H1 (cell line): ENCODE measurements at regions not wholly inside any gene's neighbourhood (a gene's known extent, or its start where the extent isn't known, plus 50 kb on each side); places are given as distances from the start of the nearest gene placed in this dataset.

ENCODE experiments used
- CTCF ChIA-PET: fragments of 300-600 bp; sonication (Branson Sonifier 250); formaldehyde crosslinking; loops from one replicate; lab custom pipeline; 2021; ENCODE audit not compliant: partially characterized antibody; lab: Charles Lee
- POLR2A ChIA-PET: fragments of 300-600 bp; sonication (Branson Sonifier 250); formaldehyde crosslinking; loops from one replicate; lab custom pipeline; 2021; ENCODE audit warnings: inconsistent platforms; ENCODE audit not compliant: partially characterized antibody; lab: Charles Lee
- DNase-seq, 2 experiments: peaks; one replicate each; pipeline versions ENCODE4 v3.0.0 to v3.0.0-alpha.2; 2010 to 2022; ENCODE audit warnings: low spot score in 2 of 2, low read depth in 1 of 2, mixed read lengths in 1 of 2
- FAIRE-seq: peaks from 2 replicates; lab custom pipeline; 2011; peaks lifted over from hg19 to GRCh38; lab: Jason Lieb, UNC
- H2AFZ ChIP-seq: 2 replicates; pipeline ENCODE4 v1.8.1; 2012; ENCODE audit warnings: low read length, inconsistent platforms
- H2AK5ac ChIP-seq: 2 replicates; pipeline ENCODE4 v1.6.1; 2013; ENCODE audit warnings: low read depth, low read length
- H2BK120ac ChIP-seq: replicated peaks from 2 replicates; pipeline ENCODE3; 2013; ENCODE audit warnings: low read depth, low read length, inconsistent platforms
- H2BK12ac ChIP-seq: 2 replicates; pipeline ENCODE4 v1.6.1; 2013; ENCODE audit warnings: low read depth, low read length
- H2BK15ac ChIP-seq: 2 replicates; pipeline ENCODE4 v1.6.1; 2013; ENCODE audit warnings: low read length
- H2BK20ac ChIP-seq: 2 replicates; pipeline ENCODE4 v1.6.1; 2013; ENCODE audit warnings: low read length
- H2BK5ac ChIP-seq: 2 replicates; pipeline ENCODE4 v1.6.1; 2013; ENCODE audit warnings: low read depth, low read length
- H3K14ac ChIP-seq: 2 replicates; pipeline ENCODE4 v1.6.1; 2013; ENCODE audit warnings: inconsistent platforms; ENCODE audit not compliant: insufficient read length
- H3K18ac ChIP-seq: 2 replicates; pipeline ENCODE4 v1.6.1; 2013; ENCODE audit warnings: low read length; ENCODE audit errors: extremely low read depth
- H3K23ac ChIP-seq: 2 replicates; pipeline ENCODE4 v1.6.1; 2013; ENCODE audit warnings: inconsistent platforms; ENCODE audit not compliant: insufficient read length
- H3K23me2 ChIP-seq: 2 replicates; pipeline ENCODE4 v1.6.1; 2013; ENCODE audit warnings: low read depth, low read length
- H3K27ac ChIP-seq: 2 replicates; pipeline ENCODE4 v1.6.1; 2011; ENCODE audit warnings: low read depth, low read length, inconsistent platforms
- H3K27me3 ChIP-seq, 4 experiments: replicated peaks in 1 of 4; 1 replicate in 1 of 4; 2 replicates in 3 of 4; pipeline versions ENCODE4 v1.6.1 to v1.8.1; 2011 to 2013; ENCODE audit warnings: low read length in 3 of 4, mild to moderate bottlenecking in 3 of 4, inconsistent platforms in 2 of 4, mixed read lengths in 2 of 4, moderate library complexity in 1 of 4; ENCODE audit not compliant: control insufficient read depth in 3 of 4, insufficient read depth in 3 of 4; ENCODE audit errors: extremely low read depth in 1 of 4
- H3K36me3 ChIP-seq, 4 experiments: 2 replicates each; pipeline versions ENCODE4 v1.6.1 to v1.8.1; 2011 to 2013; ENCODE audit warnings: mild to moderate bottlenecking in 4 of 4, low read length in 3 of 4, moderate library complexity in 2 of 4, control low read depth in 1 of 4, inconsistent platforms in 1 of 4; ENCODE audit not compliant: insufficient read depth in 4 of 4, control insufficient read depth in 2 of 4
- H3K4ac ChIP-seq: replicated peaks from 2 replicates; pipeline ENCODE3; 2013; ENCODE audit warnings: low read length, low read depth, mixed read lengths, inconsistent platforms; ENCODE audit not compliant: insufficient read length
- H3K4me1 ChIP-seq, 4 experiments: replicated peaks in 1 of 4; 1 replicate in 1 of 4; 2 replicates in 3 of 4; pipeline versions ENCODE4 v1.6.1 to v1.8.1; 2011 to 2013; ENCODE audit warnings: low read length in 3 of 4, inconsistent platforms in 2 of 4, mixed read lengths in 1 of 4; ENCODE audit not compliant: insufficient read depth in 4 of 4, control insufficient read depth in 3 of 4
- H3K4me2 ChIP-seq, 2 experiments: 2 replicates each; pipeline versions ENCODE4 v1.6.1 to v1.8.1; 2011 to 2013; ENCODE audit warnings: low read depth in 2 of 2, low read length in 2 of 2, control low read depth in 1 of 2, inconsistent platforms in 1 of 2, mild to moderate bottlenecking in 1 of 2; ENCODE audit not compliant: insufficient read depth in 1 of 2
- H3K4me3 ChIP-seq, 4 experiments: fragments of 200-600, 300-600 bp in 1 of 4; sonication (generic), shearing (Covaris generic), sonication (Bioruptor Twin) in 1 of 4; 2 replicates each; pipeline versions ENCODE4 v1.5.1 to v1.8.1; 2011 to 2016; ENCODE audit warnings: low read length in 4 of 4, low read depth in 3 of 4, control low read depth in 2 of 4, inconsistent platforms in 2 of 4, mild to moderate bottlenecking in 2 of 4, mixed read lengths in 1 of 4, moderate library complexity in 1 of 4; ENCODE audit not compliant: insufficient read depth in 2 of 4; ENCODE audit errors: extremely low read depth in 1 of 4
- H3K56ac ChIP-seq: replicated peaks from 2 replicates; pipeline ENCODE3; 2013; ENCODE audit warnings: low read depth, mild to moderate bottlenecking, mixed read lengths, low read length, inconsistent platforms; ENCODE audit not compliant: insufficient read length
- H3K79me1 ChIP-seq: 2 replicates; pipeline ENCODE4 v1.6.1; 2013; ENCODE audit warnings: low read depth, low read length, control low read depth
- H3K79me2 ChIP-seq, 2 experiments: 2 replicates each; pipeline versions ENCODE4 v1.6.1 to v1.8.1; 2012 to 2013; ENCODE audit warnings: low read length in 2 of 2, mild to moderate bottlenecking in 2 of 2, inconsistent platforms in 1 of 2; ENCODE audit not compliant: insufficient read depth in 2 of 2, control insufficient read depth in 1 of 2
- H3K9ac ChIP-seq, 4 experiments: replicated peaks in 1 of 4; 1 replicate in 1 of 4; 2 replicates in 3 of 4; pipeline versions ENCODE4 v1.6.1 to v1.8.1; 2011 to 2013; ENCODE audit warnings: low read depth in 3 of 4, low read length in 3 of 4, control low read depth in 2 of 4, mild to moderate bottlenecking in 2 of 4, moderate library complexity in 2 of 4, inconsistent platforms in 1 of 4; ENCODE audit errors: extremely low read depth in 1 of 4
- H3K9me3 ChIP-seq, 2 experiments: 2 replicates each; pipeline versions ENCODE4 v1.6.1 to v1.8.1; 2012 to 2013; ENCODE audit warnings: mild to moderate bottlenecking in 2 of 2, moderate library complexity in 2 of 2, control low read depth in 1 of 2, inconsistent platforms in 1 of 2, low read depth in 1 of 2, low read length in 1 of 2, mixed read lengths in 1 of 2; ENCODE audit not compliant: insufficient read depth in 2 of 2
- H4K20me1 ChIP-seq, 2 experiments: replicated peaks in 1 of 2; 2 replicates each; pipeline versions ENCODE3 to v1.8.1; 2011 to 2013; ENCODE audit warnings: inconsistent platforms in 2 of 2, low read length in 2 of 2, mild to moderate bottlenecking in 1 of 2; ENCODE audit not compliant: insufficient read depth in 2 of 2, control insufficient read depth in 1 of 2
- H4K5ac ChIP-seq: 2 replicates; pipeline ENCODE4 v1.6.1; 2013; ENCODE audit warnings: low read length, low read depth, mixed read lengths, inconsistent platforms; ENCODE audit not compliant: insufficient read length
- H4K8ac ChIP-seq: 2 replicates; pipeline ENCODE4 v1.8.0; 2013; ENCODE audit warnings: mild to moderate bottlenecking, moderate library complexity, low read length, inconsistent platforms; ENCODE audit not compliant: insufficient read depth; ENCODE audit errors: extremely low read depth
- H4K91ac ChIP-seq: replicated peaks from 2 replicates; pipeline ENCODE3; 2013; ENCODE audit warnings: low read length, mixed read lengths, inconsistent platforms; ENCODE audit not compliant: insufficient read length
- BACH1 ChIP-seq: IDR thresholded peaks from 2 replicates; pipeline ENCODE4 v1.6.1; 2012; ENCODE audit warnings: low read length, improper control_type of control experiment
- CBX8 ChIP-seq: fragments of 300-800, 300-1000 bp; sonication (generic); IDR thresholded peaks from 2 replicates; pipeline ENCODE4 v1.7.1; 2016; ENCODE audit warnings: low read depth, low read length, borderline replicate concordance
- EP300 ChIP-seq, 2 experiments: IDR thresholded peaks; 1 replicate in 1 of 2; 2 replicates in 1 of 2; pipeline ENCODE4 v1.6.1; 2011 to 2012; ENCODE audit warnings: low read depth in 2 of 2, low read length in 2 of 2, mild to moderate bottlenecking in 2 of 2, borderline replicate concordance in 1 of 2, inconsistent platforms in 1 of 2, moderate library complexity in 1 of 2
- EZH2 ChIP-seq: fragments of 200-600 bp; sonication (generic); IDR thresholded peaks from 2 replicates; pipeline ENCODE4 v1.7.1; 2012; ENCODE audit warnings: low read depth, mild to moderate bottlenecking, moderate library complexity, low read length, inconsistent platforms; ENCODE audit not compliant: severe bottlenecking
- JUND ChIP-seq: IDR thresholded peaks from 2 replicates; pipeline ENCODE4 v1.6.1; 2011; ENCODE audit warnings: mild to moderate bottlenecking, improper control_type of control experiment, low read length
- KDM5A ChIP-seq: fragments of 200-600 bp; IDR thresholded peaks from 2 replicates; pipeline ENCODE4 v1.7.1; 2012; ENCODE audit warnings: mild to moderate bottlenecking, low read length, inconsistent platforms, mixed read lengths
- RNF2 ChIP-seq: fragments of 200-900, 300-1000 bp; sonication (generic); IDR thresholded peaks from 2 replicates; pipeline ENCODE4 v1.7.1; 2016; ENCODE audit warnings: borderline replicate concordance, low read depth, mild to moderate bottlenecking, antibody characterized with exemption, low read length; ENCODE audit not compliant: poor library complexity, severe bottlenecking; ENCODE audit errors: missing control alignments
- RXRA ChIP-seq: IDR thresholded peaks from 2 replicates; pipeline ENCODE4 v1.6.1; 2011; ENCODE audit warnings: low read depth, mild to moderate bottlenecking, low read length, moderate library complexity; ENCODE audit not compliant: insufficient read depth
- SIRT6 ChIP-seq: IDR thresholded peaks from one replicate; pipeline ENCODE4 v1.7.1; 2012; ENCODE audit warnings: low read length, inconsistent platforms
- SIX5 ChIP-seq: IDR thresholded peaks from 2 replicates; pipeline ENCODE4 v1.6.1; 2011; ENCODE audit warnings: mild to moderate bottlenecking, low read depth, low read length
- SUZ12 ChIP-seq: fragments of 200-600 bp; sonication (generic); IDR thresholded peaks from 2 replicates; pipeline ENCODE4 v1.6.1; 2012; ENCODE audit warnings: mild to moderate bottlenecking, inconsistent platforms, low read length, moderate library complexity, mixed read lengths
- TBP ChIP-seq: IDR thresholded peaks from 2 replicates; pipeline ENCODE4 v1.6.1; 2011; ENCODE audit warnings: low read depth, low read length, improper control_type of control experiment
- TEAD4 ChIP-seq: IDR thresholded peaks from 2 replicates; pipeline ENCODE4 v1.6.1; 2012; ENCODE audit warnings: low read depth, low read length, inconsistent platforms, mixed read lengths
- YY1 ChIP-seq: IDR thresholded peaks from 2 replicates; pipeline ENCODE4 v1.6.1; 2011; ENCODE audit warnings: low read depth, mild to moderate bottlenecking, low read length
- WGBS, 2 experiments: shearing (Covaris generic) in 1 of 2; methylation state at CpG; one replicate each; pipeline versions ENCODE4 v1.1.6 to v1.1.7; 2013 to 2015; ENCODE audit warnings: low lambda C conversion rate in 2 of 2, mixed read lengths in 2 of 2, inconsistent platforms in 1 of 2, low coverage in 1 of 2, missing lambda C conversion rate in 1 of 2; ENCODE audit not compliant: insufficient replicate concordance in 2 of 2, insufficient coverage in 1 of 2, insufficient read length in 1 of 2; ENCODE audit errors: extremely low coverage in 1 of 2, missing lambda C conversion rate in 1 of 2; 5-methylcytosine and 5-hydroxymethylcytosine counted together

DNA sequence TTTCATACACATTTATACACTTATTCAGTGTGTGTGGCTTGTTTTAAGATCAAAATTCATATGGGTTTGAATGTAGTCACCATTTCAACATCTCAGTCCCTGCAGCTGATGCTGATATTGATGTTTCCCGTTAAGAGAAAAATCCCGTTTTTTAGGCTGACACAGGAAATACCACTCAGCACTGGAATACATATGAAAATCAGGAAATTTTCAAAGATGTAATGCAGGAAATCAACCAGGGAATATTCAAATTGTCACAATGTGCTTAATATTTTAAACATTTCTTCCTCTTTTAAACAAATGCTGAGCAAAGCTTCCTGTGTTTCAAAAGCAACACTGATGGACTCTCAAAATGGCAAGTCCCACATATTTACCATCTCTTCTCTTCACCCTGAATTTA lies 94.5 kb upstream of the MARCKS start:
- Histone ChIP-seq H4K8ac (no peak overlapping the region), H3K4me3 (no peak overlapping the region), H2BK20ac (no peak overlapping the region), H3K14ac (no peak overlapping the region), H3K36me3 (no peaks in the 10 kb centered on the region), H3K56ac (no peak overlapping the region), H3K23me2 (no peaks in the 10 kb centered on the region; the same call in 1 of the 2 replicates), H3K9me3 (no peaks in the 10 kb centered on the region), H3K23ac (no peak overlapping the region), H3K79me2 (no peaks in the 10 kb centered on the region), H4K5ac (no peak overlapping the region), H3K9ac (no peak overlapping the region), H3K18ac (no peak overlapping the region), H3K4me1 (no peaks in the 10 kb centered on the region), H3K27me3 (no peaks in the 10 kb centered on the region), H3K27ac (no peak overlapping the region), H2BK5ac (no peak overlapping the region), H2BK120ac (no peak overlapping the region), H2BK12ac (no peak overlapping the region), H4K91ac (no peak overlapping the region), H3K4ac (no peak overlapping the region), H3K4me2 (no peak overlapping the region), H4K20me1 (no peaks in the 10 kb centered on the region), H2AFZ (no peak overlapping the region), H3K79me1 (no peaks in the 10 kb centered on the region), H2AK5ac (no peak overlapping the region), H2BK15ac (no peak overlapping the region)
- 84% methylated on average over 2 of the region's 2 CpGs; no CpG with 5 or more reads in 1 of the 2 experiments for WGBS, 2 experiments
- no peak for DNase-seq
- TF ChIP-seq SIRT6 (no peak), RXRA (no peak), BACH1 (no peak), TEAD4 (no peak), EZH2 (no peak), TBP (no peak), JUND (no peak), SUZ12 (no peak), CBX8 (no peak), RNF2 (no peak), SIX5 (no peak), EP300 (IDR thresholded peaks at IDR 0.05; ENCODE audit: borderline replicate concordance in 1 of 2, low read depth in 2 of 2, low read length in 2 of 2) (no peak), YY1 (no peak), KDM5A (no peak)
- ChIA-PET CTCF (interaction anchor here (0.8 kb wide), 1 partner anchor 56 kb away, joined by 5 read pairs; no protein-coding TSS in a partner anchor), POLR2A (no interaction called here)
- no peak for FAIRE-seq
